ENCODE measurements at regions not wholly inside any gene's neighbourhood (a gene's known extent, or its start where the extent isn't known, plus 50 kb on each side); places are given as distances from the start of the nearest gene placed in this dataset.
"Not testable (repeated sequence)": the region's sequence is repeated elsewhere in the genome, so short reads cannot be mapped to it uniquely, and the experiment has no call there.

- DNase-seq, result no peak
These were observed 805.8 kb downstream of the PLOD2 start for GRCh38 chr3:145355206-145355605.

DNA sequence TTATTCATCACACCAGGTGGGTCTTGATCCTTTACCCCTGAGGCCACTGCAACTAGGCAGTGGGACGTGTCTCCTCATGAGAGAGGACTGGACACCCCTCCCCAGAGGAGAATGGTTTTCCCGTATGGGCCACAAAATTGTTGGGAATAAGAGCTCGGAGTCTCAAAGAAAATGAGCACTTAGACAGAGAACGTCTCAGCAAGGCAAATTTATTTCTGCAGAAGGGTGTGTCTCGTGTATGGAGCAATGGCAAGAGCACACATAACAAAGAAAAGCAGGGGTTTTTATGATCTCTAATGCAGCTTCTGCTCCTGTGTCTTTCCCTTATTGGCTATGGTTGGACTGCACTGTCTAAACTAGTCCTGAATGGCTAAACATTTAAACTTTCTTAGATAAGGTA lies 803.5 kb downstream of the PLOD2 start:
- no peak for DNase-seq

DNA sequence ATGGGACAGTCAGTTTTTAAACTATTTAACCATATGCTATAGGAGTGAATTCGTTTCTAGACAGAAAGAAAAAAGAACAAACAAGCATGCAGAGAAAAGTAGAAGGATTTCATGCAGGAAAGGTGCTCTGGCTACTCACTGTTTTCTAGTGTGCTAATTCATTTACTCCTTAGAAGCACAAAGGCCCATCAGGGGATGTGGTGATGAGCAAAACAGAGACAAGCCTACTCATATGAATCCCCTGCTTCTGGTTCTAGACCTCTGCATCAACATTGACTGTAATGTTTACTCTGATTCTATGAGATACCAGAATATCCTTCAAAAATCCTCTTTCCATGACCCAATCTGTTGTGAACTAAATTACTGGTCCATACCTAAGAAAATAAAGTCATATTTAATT lies 801.9 kb downstream of the PLOD2 start:
- no peak for DNase-seq

DNA sequence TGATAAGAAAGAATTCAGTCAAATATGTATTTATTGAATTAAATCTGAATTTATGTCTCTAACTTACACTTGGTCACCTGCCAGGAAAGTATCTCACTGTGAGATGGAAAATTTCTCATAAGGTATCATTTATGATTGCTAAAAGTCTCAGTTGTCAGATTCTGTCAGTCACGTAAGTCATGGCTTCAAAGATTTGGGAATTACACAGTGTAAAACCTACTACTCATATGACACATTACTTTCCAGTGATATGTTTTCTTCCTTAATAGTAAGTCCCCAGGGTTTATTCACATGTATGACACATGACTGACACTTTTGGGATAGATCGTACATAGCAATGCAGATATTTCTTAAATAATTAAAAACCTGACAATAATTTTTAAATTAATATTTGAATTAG lies 792.2 kb downstream of the PLOD2 start:
- DNase-seq, result no peak

GRCh38 chr3:145370870-145371269 lies 790.1 kb downstream of the PLOD2 start:
- DNase-seq, result no peak

GRCh38 chr3:145377301-145377700 lies 783.7 kb downstream of the PLOD2 start:
- DNase-seq, result no peak

DNA sequence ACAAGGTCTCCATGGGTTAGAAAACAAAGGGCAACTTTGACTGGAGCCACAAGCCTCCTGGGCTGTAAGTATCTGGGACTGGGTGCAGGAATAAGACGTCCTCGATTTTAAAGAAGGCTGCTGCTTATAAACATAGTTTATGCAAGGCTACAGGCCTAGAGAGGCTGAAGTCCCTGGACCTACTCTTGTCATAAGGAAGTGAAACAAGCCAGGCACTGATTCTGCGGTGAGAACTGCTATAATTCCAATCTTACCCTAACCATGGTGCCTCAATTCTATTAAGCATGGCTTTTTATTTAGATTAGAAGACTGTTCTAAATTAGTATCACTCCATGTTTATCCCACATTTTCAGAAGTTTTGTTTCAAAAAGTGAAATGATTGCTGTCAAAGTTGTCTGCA lies 777.6 kb downstream of the PLOD2 start:
- DNase-seq, result no peak

DNA sequence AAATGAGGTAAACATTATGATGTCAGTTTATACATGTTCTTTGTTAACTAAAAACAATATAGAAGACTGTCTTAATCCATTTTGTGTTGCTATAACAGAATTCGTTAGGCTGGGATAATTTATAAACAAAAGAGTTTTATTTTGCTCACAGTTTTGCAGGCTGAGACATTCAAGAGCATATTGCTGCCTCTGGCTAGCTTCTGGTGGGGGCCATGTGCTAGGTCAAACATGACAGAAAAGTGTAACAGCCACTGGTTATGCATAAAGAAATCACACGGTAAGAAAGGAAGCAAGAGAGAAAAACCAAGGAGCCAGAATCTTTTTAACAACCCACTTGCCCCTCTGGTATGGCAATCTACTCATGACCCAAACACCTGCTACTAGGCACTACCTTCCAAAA lies 776.7 kb downstream of the PLOD2 start:
- DNase-seq, result no peak

GRCh38 chr3:145387211-145387610 lies 773.8 kb downstream of the PLOD2 start:
- DNase-seq, result no peak

GRCh38 chr3:145395421-145395820 lies 765.6 kb downstream of the PLOD2 start:
- DNase-seq, result no peak

DNA sequence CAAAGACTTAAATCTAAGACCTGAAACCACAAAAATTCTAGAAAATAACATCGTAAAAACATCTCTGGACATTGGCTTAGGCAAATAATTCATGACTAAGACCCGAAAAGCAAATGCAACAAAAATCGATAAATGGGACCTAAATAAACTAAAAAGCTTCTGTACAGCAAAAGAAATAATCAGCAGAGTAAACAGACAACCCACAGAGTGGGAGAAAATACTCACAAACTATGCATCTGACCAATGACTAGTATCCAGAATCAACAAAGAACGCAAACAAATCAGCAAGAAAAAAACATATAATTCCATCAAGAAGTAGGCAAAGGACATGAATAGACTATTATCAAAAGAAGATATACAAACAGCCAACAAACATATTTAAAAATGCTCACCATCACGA lies 749.4 kb downstream of the PLOD2 start:
- no peak for DNase-seq

DNA sequence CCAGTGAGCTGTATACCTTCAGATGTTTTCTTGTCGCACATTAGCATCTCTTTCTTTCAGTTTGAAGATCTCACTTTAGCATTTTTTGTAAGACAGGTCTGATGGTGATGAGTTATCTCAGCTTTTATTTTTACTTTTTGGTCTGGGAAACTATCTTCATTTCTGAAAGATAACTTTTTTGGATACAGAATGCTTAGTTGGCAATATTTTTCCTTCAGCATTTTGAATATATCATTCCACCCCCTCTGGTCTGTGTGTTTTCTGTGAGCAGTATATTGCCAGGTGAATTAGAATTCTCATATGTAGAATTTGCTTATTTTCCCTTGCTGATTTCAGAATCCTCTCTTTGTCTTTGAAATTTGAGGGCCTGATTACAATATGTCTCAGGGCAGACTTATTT lies 743.3 kb downstream of the PLOD2 start:
- DNase-seq, result no peak

GRCh38 chr3:145422556-145422955 lies 738.4 kb downstream of the PLOD2 start:
- no peak for DNase-seq

DNA sequence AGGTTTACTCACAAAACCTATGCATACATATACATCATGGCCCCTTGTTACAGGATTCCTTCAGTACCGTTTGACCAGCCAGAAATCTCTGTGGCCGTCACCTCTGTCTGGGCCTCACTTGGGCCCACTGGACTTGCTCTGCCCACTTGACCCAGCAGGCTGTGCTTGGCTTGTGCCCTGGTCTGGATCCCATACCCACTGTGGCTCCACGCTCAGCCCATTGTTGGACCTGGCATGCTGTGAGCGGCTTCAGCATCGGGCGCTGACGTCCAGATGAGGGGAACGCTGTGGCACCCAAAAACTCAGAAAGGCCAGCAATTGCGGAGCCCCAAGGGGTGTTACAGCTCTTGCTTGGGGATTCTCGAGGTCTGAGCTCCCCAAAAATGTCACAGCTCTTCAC lies 733.6 kb downstream of the PLOD2 start:
- no peak for DNase-seq

DNA sequence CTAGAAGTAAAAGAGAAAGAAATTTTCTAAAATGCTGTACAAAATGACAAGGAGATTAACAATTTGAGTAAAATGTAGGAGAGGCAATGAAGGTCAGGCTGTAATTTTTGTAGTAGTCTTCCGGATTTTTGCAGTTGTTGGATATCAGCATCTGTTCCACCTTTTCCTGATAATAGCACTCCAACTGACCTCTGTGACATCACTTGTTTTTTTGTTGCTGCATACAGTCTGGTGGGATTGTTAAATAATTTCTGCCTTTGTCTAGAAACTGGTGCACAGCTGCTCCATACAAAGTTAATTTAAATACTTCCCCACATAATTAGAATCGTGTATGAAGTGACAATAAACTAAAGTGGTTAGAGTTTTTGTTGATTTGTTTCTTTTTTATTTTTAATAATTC lies 731.4 kb downstream of the PLOD2 start:
- no peak for DNase-seq

DNA sequence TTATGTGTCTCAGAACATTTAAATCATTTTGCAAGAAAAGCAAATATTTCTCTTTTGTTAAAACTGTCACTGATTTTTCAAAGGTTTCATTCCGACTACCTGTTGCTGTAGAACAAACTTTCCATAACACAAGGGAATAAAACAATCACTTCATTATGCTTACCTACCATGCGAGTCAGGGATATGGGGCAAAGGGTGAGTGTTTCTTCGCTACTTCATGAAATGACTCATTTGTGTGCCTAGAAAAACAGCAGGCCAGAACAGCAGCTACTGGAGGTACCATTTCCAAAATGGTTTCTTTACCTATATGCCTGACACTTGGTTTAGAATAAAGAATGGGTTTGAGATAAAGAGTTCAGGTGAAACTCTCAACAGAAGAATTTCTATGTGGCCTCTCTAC lies 712.5 kb downstream of the PLOD2 start:
- no peak for DNase-seq

DNA sequence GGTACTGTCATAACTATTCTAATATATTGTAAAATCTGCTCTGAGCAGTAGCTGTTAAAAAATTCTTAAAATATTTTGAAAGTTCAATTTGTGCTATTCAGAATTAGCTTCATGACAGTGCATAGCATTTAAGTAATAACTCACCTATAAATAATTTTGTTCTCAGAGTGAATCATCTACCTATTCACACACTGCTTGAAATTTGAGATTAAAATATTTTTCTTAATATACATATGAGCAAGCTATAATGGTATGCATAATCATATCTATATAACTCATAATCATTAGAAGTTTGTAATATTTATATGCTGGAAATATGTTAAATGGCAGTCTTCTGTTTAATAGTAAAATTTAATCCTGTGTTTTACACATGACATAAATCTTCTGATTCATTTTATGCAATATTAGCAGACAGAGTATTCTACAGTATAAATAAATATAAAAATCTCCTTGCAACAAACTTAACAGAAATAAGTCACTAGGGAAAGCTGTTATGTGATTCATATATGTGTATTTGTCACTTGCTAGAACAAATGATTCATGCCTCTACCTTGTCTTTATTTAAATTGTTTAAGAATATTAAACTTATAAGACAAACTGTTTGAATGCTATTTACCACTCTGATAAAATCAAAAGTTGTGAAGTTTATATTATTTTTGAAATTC lies 710.8 kb downstream of the PLOD2 start:
- no peak for DNase-seq

DNA sequence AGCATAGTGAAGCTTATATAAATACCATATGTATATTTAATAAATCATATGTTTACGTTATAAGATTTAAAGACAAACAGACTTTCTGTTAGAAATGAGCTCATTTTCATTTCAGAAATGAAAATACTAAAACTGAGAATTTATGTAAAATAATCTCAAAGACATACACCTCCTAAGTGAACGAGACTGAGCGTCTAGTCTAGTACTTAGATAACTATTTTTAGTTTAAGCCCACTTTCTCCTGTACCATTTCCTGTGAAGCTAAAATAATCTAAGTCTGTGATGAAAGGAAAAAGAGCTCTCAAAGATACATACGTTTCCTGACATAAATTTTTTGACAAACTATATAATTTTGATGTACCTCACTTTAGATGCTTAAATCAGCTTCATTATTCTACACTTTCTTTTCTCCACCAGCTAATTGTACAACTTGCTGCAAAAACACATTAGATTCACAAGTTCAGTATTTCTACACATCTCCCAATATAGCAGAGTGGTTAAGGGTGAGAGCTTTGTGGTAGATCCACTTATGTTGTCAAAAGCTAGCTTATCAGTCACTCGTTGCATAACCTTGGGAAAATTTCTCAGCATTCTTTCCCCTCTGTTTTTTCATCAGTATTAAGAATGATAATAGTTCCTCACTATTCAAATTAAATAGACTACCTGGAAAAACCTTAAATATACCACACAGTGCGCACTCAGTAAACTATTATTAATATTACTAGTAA lies 703.0 kb downstream of the PLOD2 start:
- DNase-seq, result no peak

DNA sequence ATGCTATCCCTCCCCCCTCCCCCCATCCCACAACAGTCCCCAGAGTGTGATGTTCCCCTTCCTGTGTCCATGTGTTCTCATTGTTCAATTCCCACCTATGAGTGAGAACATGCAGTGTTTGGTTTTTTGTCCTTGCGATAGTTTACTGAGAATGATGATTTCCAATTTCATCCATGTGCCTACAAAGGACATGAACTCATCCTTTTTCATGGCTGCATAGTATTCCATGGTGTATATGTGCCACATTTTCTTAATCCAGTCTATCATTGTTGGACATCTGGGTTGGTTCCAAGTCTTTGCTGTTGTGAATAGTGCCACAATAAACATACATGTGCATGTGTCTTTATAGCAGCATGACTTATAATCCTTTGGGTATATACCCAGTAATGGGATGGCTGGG lies 701.3 kb downstream of the PLOD2 start:
- DNase-seq, result not testable (repeated sequence)

- DNase-seq, result no peak
These were observed 689.0 kb downstream of the PLOD2 start for GRCh38 chr3:145471976-145472375.

GRCh38 chr3:145482735-145483134 lies 678.2 kb downstream of the PLOD2 start:
- DNase-seq, result not testable (repeated sequence)

DNA sequence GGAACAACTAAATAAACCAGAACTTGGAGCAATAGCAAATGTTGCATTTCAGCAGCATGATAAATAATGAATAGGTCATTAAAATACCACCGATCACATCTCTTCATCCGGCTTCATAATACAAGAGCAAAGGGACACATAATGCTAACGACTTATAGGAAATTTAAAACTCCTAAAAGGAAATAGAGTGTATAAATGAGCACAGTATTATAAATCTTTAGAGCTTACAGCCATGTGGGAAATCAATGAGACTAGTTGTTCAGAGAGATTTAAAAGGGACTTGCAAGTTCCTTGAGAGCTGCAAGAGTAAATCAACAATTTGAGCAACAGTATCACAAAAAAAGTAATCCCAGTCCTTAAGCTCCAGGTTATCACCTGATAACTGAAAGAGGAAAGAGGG lies 677.0 kb downstream of the PLOD2 start:
- no peak for DNase-seq

DNA sequence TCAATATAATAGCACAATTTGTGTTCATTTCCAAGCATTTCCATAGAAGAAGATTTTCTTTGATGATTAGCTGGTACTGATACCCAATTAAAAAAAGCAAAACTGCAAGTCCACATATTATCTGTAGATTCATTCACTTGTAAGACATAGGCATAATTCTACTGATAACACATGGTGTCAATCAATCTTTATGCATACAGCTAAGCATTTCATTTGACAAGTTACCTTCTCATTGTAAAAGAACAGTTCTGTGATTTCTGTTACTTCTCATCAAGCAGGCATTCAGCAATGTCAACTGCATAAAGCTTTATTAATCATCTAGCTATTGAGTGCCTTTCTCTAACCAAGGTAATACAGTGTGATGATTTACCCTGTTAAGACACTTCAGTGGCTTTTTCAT lies 672.0 kb downstream of the PLOD2 start:
- DNase-seq, result no peak

GRCh38 chr3:145490088-145491048 lies 670.6 kb downstream of the PLOD2 start:
- DNase-seq, result no peak
